Adrenal gland (tissue), 9 donors: ENCODE measurements at regions not wholly inside any gene's neighbourhood (a gene's known extent, or its start where the extent isn't known, plus 50 kb on each side); places are given as distances from the start of the nearest gene placed in this dataset.

Experiments
- DNase-seq, 7 donors: peaks; one replicate each; pipeline ENCODE4 v3.0.0-alpha.2; 2019 to 2020
- H3K27ac ChIP-seq, 5 donors: fragments of 200-600 bp; sonication (generic) in 4 of 5; 1 replicate in 3 of 5; 2 replicates in 2 of 5; pipeline versions ENCODE4 v1.5.1 to v1.8.0; 2016 to 2020; ENCODE audit warnings: mild to moderate bottlenecking in 1 of 5
- H3K27me3 ChIP-seq: fragments of 200-600 bp; 2 replicates; pipeline ENCODE4 v1.8.0; 2021
- H3K36me3 ChIP-seq, 2 donors: fragments of 200-600 bp; replicated peaks in 1 of 2; 1 replicate in 1 of 2; 2 replicates in 1 of 2; pipeline versions ENCODE4 v1.5.1 to v1.8.0; 2018 to 2022
- H3K4me1 ChIP-seq, 2 donors: fragments of 200-600 bp; replicated peaks in 1 of 2; 1 replicate in 1 of 2; 2 replicates in 1 of 2; pipeline versions ENCODE4 v1.5.1 to v1.8.0; 2018 to 2021
- H3K4me3 ChIP-seq, 4 donors: fragments of 200-600 bp; sonication (generic) in 3 of 4; one replicate each; pipeline ENCODE4 v1.5.1; 2016 to 2018
- H3K9me3 ChIP-seq, 3 donors: fragments of 200-600 bp; sonication (generic) in 1 of 3; replicated peaks in 1 of 3; 1 replicate in 2 of 3; 2 replicates in 1 of 3; pipeline versions ENCODE4 v1.5.1 to v1.8.0; 2016 to 2021
- CTCF ChIP-seq, 6 experiments: fragments of 450-650 bp in 4 of 6; fragments of 200-600 bp in 2 of 6; sonication (generic) in 1 of 6; IDR thresholded peaks; 1 replicate in 5 of 6; 2 replicates in 1 of 6; pipeline versions ENCODE4 v1.5.1 to v1.8.0; 2016 to 2021; ENCODE audit warnings: antibody characterized with exemption in 6 of 6, mild to moderate bottlenecking in 2 of 6, moderate library complexity in 1 of 6
- POLR2A ChIP-seq, 2 donors: fragments of 450-650 bp; IDR thresholded peaks; one replicate each; pipeline ENCODE4 v1.6.1; 2017; ENCODE audit warnings: antibody characterized with exemption in 2 of 2, mild to moderate bottlenecking in 2 of 2, moderate library complexity in 1 of 2
- WGBS, 4 donors: extraction: QIAGEN DNeasy Blood & Tissue Kit in 2 of 4; methylation state at CpG; one replicate each; pipeline versions ENCODE4 v1.1.5 to v1.1.7; 2013 to 2017; 5-methylcytosine and 5-hydroxymethylcytosine counted together
- intact Hi-C, 2 donors: fragments of 100-400 bp; cut with DNase I; formaldehyde crosslinking; loops; one replicate each; pipeline versions ENCODE4 v1.14.1 to v1.15.0; 2022 to 2023
- donor health status: healthy with polysubstance abuse.
- donor health status: Bipolar disorder and iron deficiency.
- donor health status: DM: yes; HTN: yes; CAD: no.
- donor health status: DM: no; HTN: no; CAD: no.
- donor health status: DM: no; HTN: no; CAD: no.

GRCh38 chr15:98441599-98441998 lies 206.7 kb upstream of the IGF1R start:
- Histone ChIP-seq H3K36me3 (no peaks in the 10 kb centered on the region), H3K9me3 (no peaks in the 10 kb centered on the region), H3K27me3 (no peaks in the 10 kb centered on the region), H3K4me3 (no peak overlapping the region), H3K4me1 (no peaks in the 10 kb centered on the region), H3K27ac (no peak overlapping the region)
- WGBS, 4 donors = 57 to 66% (median 58%) methylated on average over 5 of the region's 5 CpGs
- intact Hi-C loops = loop anchor here in 1 of 2 donors (5.0 kb wide), 1 partner anchor 636 kb away; no protein-coding TSS in a partner anchor
- no peak for DNase-seq
- TF ChIP-seq POLR2A (IDR thresholded peaks at IDR 0.05) (no peak), CTCF (IDR thresholded peaks at IDR 0.05) (no peak)

GRCh38 chr15:98442379-98442833 lies 205.9 kb upstream of the IGF1R start:
- H3K4me3 ChIP-seq = no peak overlapping the region
- 23 to 24% (median 24%) methylated on average over 4 of the region's 4 CpGs for WGBS, 4 donors
- H3K9me3 ChIP-seq = no peaks in the 10 kb centered on the region
- peak; percentile 65 to 79 (median 76) for TF ChIP-seq CTCF (IDR thresholded peaks at IDR 0.05)
- TF ChIP-seq POLR2A (IDR thresholded peaks at IDR 0.05) = no peak
- H3K4me1 ChIP-seq = no peaks in the 10 kb centered on the region
- no peaks in the 10 kb centered on the region for H3K36me3 ChIP-seq
- no peak overlapping the region for H3K27ac ChIP-seq
- intact Hi-C loops = loop anchor here in 1 of 2 donors (5.0 kb wide), 1 partner anchor 635 kb away; no protein-coding TSS in a partner anchor
- no peaks in the 10 kb centered on the region for H3K27me3 ChIP-seq
- peak; percentile 41 to 75 (median 64) for DNase-seq

GRCh38 chr15:98442901-98443300 lies 205.4 kb upstream of the IGF1R start:
- H3K4me3 ChIP-seq = no peak overlapping the region
- no peaks in the 10 kb centered on the region for H3K27me3 ChIP-seq
- H3K36me3 ChIP-seq = no peaks in the 10 kb centered on the region
- WGBS, 4 donors = 54 to 62% (median 57%) methylated on average over 3 of the region's 3 CpGs
- no peak overlapping the region for H3K27ac ChIP-seq
- intact Hi-C loops = loop anchor here in 1 of 2 donors (5.0 kb wide), 1 partner anchor 634 kb away; no protein-coding TSS in a partner anchor
- H3K4me1 ChIP-seq = no peaks in the 10 kb centered on the region
- no peak for DNase-seq
- TF ChIP-seq CTCF (IDR thresholded peaks at IDR 0.05) = no peak
- TF ChIP-seq POLR2A (IDR thresholded peaks at IDR 0.05) = no peak
- no peaks in the 10 kb centered on the region for H3K9me3 ChIP-seq

GRCh38 chr15:98443526-98443925 lies 204.8 kb upstream of the IGF1R start:
- H3K27me3 ChIP-seq = no peaks in the 10 kb centered on the region
- H3K4me1 ChIP-seq = no peaks in the 10 kb centered on the region
- no peaks in the 10 kb centered on the region for H3K9me3 ChIP-seq
- intact Hi-C loops = loop anchor here in 1 of 2 donors (5.0 kb wide), 1 partner anchor 634 kb away; no protein-coding TSS in a partner anchor
- no peak overlapping the region for H3K4me3 ChIP-seq
- peak in 1 of 7 donors; percentile 29 for DNase-seq
- H3K27ac ChIP-seq = no peak overlapping the region
- no peaks in the 10 kb centered on the region for H3K36me3 ChIP-seq
- WGBS, 4 donors = 76 to 79% (median 77%) methylated on average over 7 of the region's 7 CpGs
- TF ChIP-seq POLR2A (IDR thresholded peaks at IDR 0.05) = no peak
- no peak for TF ChIP-seq CTCF (IDR thresholded peaks at IDR 0.05)
